Ovary (tissue), 7 donors: ENCODE measurements at regions not wholly inside any gene's neighbourhood (a gene's known extent, or its start where the extent isn't known, plus 50 kb on each side); places are given as distances from the start of the nearest gene placed in this dataset.
"Not testable (repeated sequence)": the region's sequence is repeated elsewhere in the genome, so short reads cannot be mapped to it uniquely, and the experiment has no call there.

Experiments
- DNase-seq, 5 donors: peaks; one replicate each; pipeline ENCODE4 v3.0.0-alpha.2; 2019 to 2020
- H3K27ac ChIP-seq, 2 donors: fragments of 200-600 bp; one replicate each; pipeline versions ENCODE4 v1.5.1 to v1.8.0; 2019 to 2022
- H3K27me3 ChIP-seq: fragments of 200-600 bp; one replicate; pipeline ENCODE4 v1.8.0; 2022
- H3K36me3 ChIP-seq: fragments of 200-600 bp; sonication (generic); one replicate; pipeline ENCODE4 v1.5.1; 2019
- H3K4me1 ChIP-seq: one replicate; pipeline ENCODE4 v1.8.1; 2013; ENCODE audit warnings: mild to moderate bottlenecking, moderate library complexity; ENCODE audit not compliant: insufficient read depth
- H3K4me3 ChIP-seq: fragments of 200-600 bp; sonication (generic); one replicate; pipeline ENCODE4 v1.5.1; 2017
- H3K9me3 ChIP-seq, 2 donors: fragments of 200-600 bp in 1 of 2; sonication (generic) in 1 of 2; one replicate each; pipeline versions ENCODE4 v1.5.1 to v1.8.1; 2013 to 2019; ENCODE audit warnings: mild to moderate bottlenecking in 1 of 2, moderate library complexity in 1 of 2
- CTCF ChIP-seq, 3 donors: fragments of 450-650 bp in 2 of 3; fragments of 200-600 bp in 1 of 3; IDR thresholded peaks; one replicate each; pipeline versions ENCODE4 v1.5.1 to v1.8.0; 2016 to 2022; ENCODE audit warnings: antibody characterized with exemption in 3 of 3, mild to moderate bottlenecking in 1 of 3
- EP300 ChIP-seq: sonication (generic); formaldehyde crosslinking; IDR thresholded peaks from one replicate; pipeline ENCODE4 v1.6.1; 2017; ENCODE audit warnings: antibody characterized with exemption
- POLR2A ChIP-seq: fragments of 450-650 bp; IDR thresholded peaks from one replicate; pipeline ENCODE4 v1.6.1; 2017; ENCODE audit warnings: antibody characterized with exemption, mild to moderate bottlenecking, moderate library complexity
- WGBS, 3 donors: extraction: QIAGEN DNeasy Blood & Tissue Kit in 1 of 3; methylation state at CpG; one replicate each; pipeline versions ENCODE4 v1.1.5 to v1.1.7; 2013 to 2017; 5-methylcytosine and 5-hydroxymethylcytosine counted together
- intact Hi-C, 4 donors: fragments of 100-400 bp; cut with DNase I; formaldehyde crosslinking; loops; one replicate each; pipeline versions ENCODE4 v1.11.0 to v1.15.1; 2022 to 2023
- donor health status: DM: no; HTN: no; CAD: no; lungs with moderate emphysema.
- donor health status: DM: no; HTN: no; CAD: no.
- donor health status: Bipolar disorder and iron deficiency.
- donor health status: DM: no; HTN: no; CAD: no.
- donor health status: DM: yes; HTN: yes; CAD: no.

- no peak for DNase-seq
- no peak overlapping the region for H3K4me3 ChIP-seq
- no peaks in the 10 kb centered on the region for H3K36me3 ChIP-seq
- H3K9me3 ChIP-seq, result no peaks in the 10 kb centered on the region
- no peaks in the 10 kb centered on the region for H3K27me3 ChIP-seq
- WGBS, 3 donors, result 81 to 88% (median 83%) methylated on average over 4 of the region's 4 CpGs
- no peak for TF ChIP-seq CTCF (IDR thresholded peaks at IDR 0.05)
- intact Hi-C loops, result no loop called here
- no peak overlapping the region for H3K27ac ChIP-seq
- H3K4me1 ChIP-seq, result no peaks in the 10 kb centered on the region
Observed at GRCh38 chr12:4151362-4152121, 122.0 kb upstream of the CCND2 start.

GRCh38 chr12:4150355-4150754 is 123.2 kb upstream of the CCND2 start:
- H3K27ac ChIP-seq, DNase-seq, intact Hi-C loops, H3K36me3 ChIP-seq, H3K4me1 ChIP-seq, H3K4me3 ChIP-seq, H3K9me3 ChIP-seq, H3K27me3 ChIP-seq: not testable (repeated sequence)
- 96 to 97% (median 97%) methylated on average over 11 of the region's 11 CpGs for WGBS, 3 donors

- no peak overlapping the region for H3K4me3 ChIP-seq
- H3K27me3 ChIP-seq, result no peaks in the 10 kb centered on the region
- WGBS, 3 donors, result 58 to 65% (median 60%) methylated on average over 5 of the region's 5 CpGs
- no peak overlapping the region for H3K27ac ChIP-seq
- no peak for DNase-seq
- no peak for TF ChIP-seq CTCF (IDR thresholded peaks at IDR 0.05)
- TF ChIP-seq EP300, result no peak
- no peak for TF ChIP-seq POLR2A
- H3K9me3 ChIP-seq, result no peaks in the 10 kb centered on the region
- intact Hi-C loops, result no loop called here
- H3K36me3 ChIP-seq, result no peaks in the 10 kb centered on the region
- no peaks in the 10 kb centered on the region for H3K4me1 ChIP-seq
Observed at GRCh38 chr12:4148418-4149056, 125.0 kb upstream of the CCND2 start.

- no peak overlapping the region for H3K27ac ChIP-seq
- no peaks in the 10 kb centered on the region for H3K27me3 ChIP-seq
- 66 to 71% (median 71%) methylated on average over 7 of the region's 7 CpGs for WGBS, 3 donors
- intact Hi-C loops, result no loop called here
- no peak overlapping the region for H3K4me3 ChIP-seq
- no peaks in the 10 kb centered on the region for H3K4me1 ChIP-seq
- H3K36me3 ChIP-seq, result no peaks in the 10 kb centered on the region
- DNase-seq, result no peak
- no peak for TF ChIP-seq POLR2A
- H3K9me3 ChIP-seq, result no peaks in the 10 kb centered on the region
Observed at GRCh38 chr12:4147031-4147481, 126.5 kb upstream of the CCND2 start.

- TF ChIP-seq EP300 (no peak), POLR2A (no peak), CTCF (IDR thresholded peaks at IDR 0.05) (no peak)
- 77 to 80% (median 78%) methylated on average over 15 of the region's 15 CpGs for WGBS, 3 donors
- H3K9me3 ChIP-seq, result no peaks in the 10 kb centered on the region
- DNase-seq, result no peak
- no peak overlapping the region for H3K4me3 ChIP-seq
- no peaks in the 10 kb centered on the region for H3K36me3 ChIP-seq
- no peaks in the 10 kb centered on the region for H3K27me3 ChIP-seq
- no peak overlapping the region for H3K27ac ChIP-seq
- no peaks in the 10 kb centered on the region for H3K4me1 ChIP-seq
- intact Hi-C loops, result no loop called here
Observed at GRCh38 chr12:4145990-4146859, 127.3 kb upstream of the CCND2 start.
